GM13977 (cell line): ENCODE measurements at regions not wholly inside any gene's neighbourhood (a gene's known extent, or its start where the extent isn't known, plus 50 kb on each side); places are given as distances from the start of the nearest gene placed in this dataset.

Source experiments
- DNase-seq: peaks from one replicate; pipeline ENCODE4 v3.0.0; 2012; ENCODE audit warnings: low spot score
- in situ Hi-C: fragments of 300-500 bp; cut with MboI; formaldehyde crosslinking; loops from one replicate; pipeline ENCODE4 v1.12.0; 2022; ENCODE audit warnings: low sequenced_read_pairs, low pct_unique_long_range_greater_than_20kb, mixed read lengths, inconsistent platforms; ENCODE audit not compliant: unreplicated experiment
- TF ChIP-seq, protein P1 (sequence below): IDR thresholded peaks from 2 replicates; pipeline ENCODE4 v1.5.1; 2012; ENCODE audit warnings: mild to moderate bottlenecking, control low read depth; ENCODE audit not compliant: insufficient read depth; ENCODE audit errors: extremely low read depth, missing control alignments

DNA sequence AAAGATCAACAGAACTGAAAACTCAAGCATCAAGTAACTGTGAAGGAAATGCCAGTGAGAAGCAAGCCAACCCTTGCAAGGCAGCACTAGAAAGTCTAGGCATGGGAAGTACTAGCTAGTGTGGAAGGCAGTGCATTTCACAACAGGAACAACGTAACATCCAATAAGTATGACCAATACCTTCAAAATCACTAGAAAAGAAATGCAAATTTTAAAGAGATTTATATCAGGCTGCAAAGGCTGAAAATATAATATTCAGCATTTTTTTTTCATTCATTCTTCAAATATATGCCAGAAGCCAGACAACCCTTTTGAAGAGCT is 121.9 kb downstream of the DLEU7 start:
- no peak for DNase-seq
- in situ Hi-C loops: no loop called here

DNA sequence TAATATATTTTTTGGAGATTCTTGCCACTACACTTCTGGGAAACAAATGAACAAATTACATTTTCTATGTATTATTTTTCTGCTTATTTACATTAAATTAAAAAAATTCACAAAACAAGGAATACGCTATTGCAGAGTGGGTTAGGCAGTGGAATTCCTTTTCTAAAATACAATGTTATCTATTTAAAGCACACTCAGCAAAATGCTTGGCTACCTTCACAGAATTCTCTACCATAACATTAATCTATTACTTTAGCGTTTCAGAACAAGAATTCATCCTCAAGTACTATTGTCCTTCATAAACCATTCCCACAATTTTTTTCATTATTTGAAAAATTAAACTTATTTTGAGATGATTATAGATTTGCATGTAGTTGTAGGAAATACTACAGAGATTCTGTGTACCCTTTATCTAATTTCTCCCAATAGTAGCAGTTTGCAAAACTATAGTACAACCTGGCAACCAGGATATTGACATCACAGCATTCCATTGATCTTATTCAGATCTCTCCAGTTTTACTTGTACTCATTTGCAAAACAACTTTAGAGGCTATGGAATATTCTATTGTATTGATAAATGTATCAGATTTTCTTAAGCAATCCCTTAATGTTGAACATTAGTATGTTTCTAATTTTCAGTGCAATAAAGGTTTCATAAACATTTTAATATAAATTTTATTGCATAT is 120.9 kb downstream of the DLEU7 start:
- in situ Hi-C loops: no loop called here
- TF ChIP-seq, protein P1, sequence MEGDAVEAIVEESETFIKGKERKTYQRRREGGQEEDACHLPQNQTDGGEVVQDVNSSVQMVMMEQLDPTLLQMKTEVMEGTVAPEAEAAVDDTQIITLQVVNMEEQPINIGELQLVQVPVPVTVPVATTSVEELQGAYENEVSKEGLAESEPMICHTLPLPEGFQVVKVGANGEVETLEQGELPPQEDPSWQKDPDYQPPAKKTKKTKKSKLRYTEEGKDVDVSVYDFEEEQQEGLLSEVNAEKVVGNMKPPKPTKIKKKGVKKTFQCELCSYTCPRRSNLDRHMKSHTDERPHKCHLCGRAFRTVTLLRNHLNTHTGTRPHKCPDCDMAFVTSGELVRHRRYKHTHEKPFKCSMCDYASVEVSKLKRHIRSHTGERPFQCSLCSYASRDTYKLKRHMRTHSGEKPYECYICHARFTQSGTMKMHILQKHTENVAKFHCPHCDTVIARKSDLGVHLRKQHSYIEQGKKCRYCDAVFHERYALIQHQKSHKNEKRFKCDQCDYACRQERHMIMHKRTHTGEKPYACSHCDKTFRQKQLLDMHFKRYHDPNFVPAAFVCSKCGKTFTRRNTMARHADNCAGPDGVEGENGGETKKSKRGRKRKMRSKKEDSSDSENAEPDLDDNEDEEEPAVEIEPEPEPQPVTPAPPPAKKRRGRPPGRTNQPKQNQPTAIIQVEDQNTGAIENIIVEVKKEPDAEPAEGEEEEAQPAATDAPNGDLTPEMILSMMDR: no peak

More for the DNA sequence above, 121.9 kb downstream of the DLEU7 start:
- TF ChIP-seq, protein P1: no peak

DNA sequence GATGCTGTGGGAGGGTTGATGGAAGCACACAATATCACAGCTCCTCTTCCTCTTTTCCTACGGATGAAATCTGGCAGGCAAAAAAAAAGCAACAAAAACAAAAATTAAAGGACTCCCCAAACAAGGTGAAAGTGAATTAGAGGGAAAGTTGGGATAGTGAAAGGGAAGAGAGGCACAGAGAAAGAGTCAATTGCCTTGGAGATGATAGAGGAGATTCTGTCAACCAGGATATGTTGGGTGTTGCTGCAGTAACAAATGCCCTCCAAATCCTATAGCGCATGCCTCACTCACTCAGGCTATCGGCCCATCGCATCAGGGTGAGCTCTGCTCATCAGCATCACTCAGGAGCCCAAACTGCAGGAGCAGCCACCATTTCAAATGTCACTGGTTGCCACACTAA is 119.1 kb downstream of the DLEU7 start:
- DNase-seq: no peak
- in situ Hi-C loops: no loop called here
- TF ChIP-seq, protein P1: no peak

More for the DNA sequence above, 120.9 kb downstream of the DLEU7 start:
- no peak for DNase-seq

DNA sequence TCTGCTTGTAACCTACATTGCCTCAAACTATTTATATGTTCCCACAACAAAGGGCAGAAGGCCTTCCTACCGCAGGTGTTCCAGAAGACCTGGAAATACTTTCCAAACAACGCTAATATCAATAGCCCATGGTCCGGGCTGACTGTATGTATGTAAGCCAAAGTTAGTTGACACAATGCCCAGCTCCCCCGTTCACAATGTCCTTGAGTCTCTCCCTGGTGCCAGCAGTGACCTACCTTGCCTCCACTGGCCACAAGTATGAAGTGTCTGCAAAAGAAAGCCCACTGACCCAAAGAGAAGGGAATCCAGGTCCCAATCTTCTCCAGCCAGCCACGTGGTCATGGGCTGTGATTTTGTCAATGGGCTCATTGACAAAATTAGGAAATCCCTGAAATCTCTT is 118.6 kb downstream of the DLEU7 start:
- TF ChIP-seq, protein P1: no peak
- in situ Hi-C loops: no loop called here
- no peak for DNase-seq

DNA sequence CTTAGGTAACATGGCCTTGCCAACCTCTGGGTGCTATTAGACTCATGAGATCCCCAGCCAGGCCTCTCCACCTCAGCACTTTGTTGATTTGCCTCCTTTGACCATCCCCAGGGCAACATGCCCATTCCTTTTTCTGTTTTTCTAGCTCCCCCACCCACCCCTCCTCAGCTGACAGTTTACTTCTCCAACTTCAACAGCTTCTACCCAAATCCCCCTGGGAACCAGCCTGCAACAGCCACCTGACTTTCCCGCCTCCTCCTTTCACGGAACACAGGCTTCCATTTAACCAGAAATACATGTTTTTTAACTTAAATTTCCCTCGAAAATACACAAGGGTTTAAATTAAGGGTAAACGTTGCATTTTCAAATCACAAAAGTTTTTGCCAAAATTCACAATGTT is 117.3 kb downstream of the DLEU7 start:
- TF ChIP-seq, protein P1: no peak
- in situ Hi-C loops: no loop called here
- no peak for DNase-seq

DNA sequence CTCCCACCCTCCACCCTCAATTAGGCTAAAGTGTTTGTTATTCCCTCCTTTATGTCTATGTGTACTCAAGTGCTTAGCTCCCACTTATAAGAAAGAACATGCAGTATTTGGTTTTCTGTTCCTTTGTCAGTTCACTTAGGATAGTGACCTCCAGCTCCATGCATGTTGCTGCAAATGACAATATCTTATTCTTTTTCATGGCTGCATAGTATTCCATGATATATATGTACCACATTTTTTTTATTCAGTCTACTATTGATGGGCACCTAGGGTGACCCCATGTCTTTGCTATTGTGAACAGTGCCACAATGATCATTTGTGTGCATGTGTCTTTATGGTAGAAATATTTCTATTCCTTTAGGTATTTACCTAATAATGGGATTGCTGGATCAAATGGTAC is 114.3 kb downstream of the DLEU7 start:
- no peak for DNase-seq
- TF ChIP-seq, protein P1: no peak
- in situ Hi-C loops: no loop called here
